ENCODE measurements at regions not wholly inside any gene's neighbourhood (a gene's known extent, or its start where the extent isn't known, plus 50 kb on each side); places are given as distances from the start of the nearest gene placed in this dataset.

DNA sequence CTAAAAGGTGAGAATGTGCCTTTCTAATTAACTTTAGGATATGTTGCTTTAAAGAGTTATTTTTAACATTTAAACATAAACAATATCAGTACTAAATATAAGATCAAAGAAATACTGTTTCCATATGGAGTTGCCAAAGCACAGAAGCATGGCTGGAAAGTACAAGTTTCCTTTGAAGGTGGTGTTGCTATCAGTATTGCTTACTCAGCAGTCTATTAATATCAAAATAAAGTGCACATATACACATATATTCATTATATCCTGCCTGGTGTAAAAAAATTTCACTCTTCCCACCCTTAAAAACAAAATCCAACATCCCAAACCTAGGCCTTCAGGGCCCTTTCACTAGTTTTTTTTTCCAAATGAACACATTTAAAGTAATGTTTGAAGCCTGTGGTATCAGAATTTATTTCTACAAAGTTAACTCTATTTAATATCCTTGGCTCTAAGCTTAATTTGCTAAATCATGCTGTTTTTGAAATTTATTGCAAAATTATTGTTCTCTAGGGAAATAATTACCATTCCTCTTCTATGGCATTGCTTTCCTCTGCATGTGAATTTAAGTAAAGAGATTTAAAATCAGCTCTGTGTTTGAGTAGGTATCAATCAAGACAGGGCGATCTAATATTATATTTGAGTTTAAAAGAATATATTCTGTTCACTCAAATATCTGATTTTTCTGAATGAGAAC, 192.7 kb upstream of the MEIS1 start:
- ChIA-PET POLR2A (no interaction called here), CTCF (no interaction called here)
- H3K4me3 ChIP-seq (ENCODE audit: low read depth, low read length) = no peak overlapping the region
- H3K9me3 ChIP-seq (ENCODE audit: control insufficient read depth, insufficient read depth, low read depth, low read length) = no peaks in the 10 kb centered on the region
- H3K4me1 ChIP-seq (ENCODE audit: control insufficient read depth, insufficient read depth, low read length) = no peaks in the 10 kb centered on the region
- TF ChIP-seq, protein P1, sequence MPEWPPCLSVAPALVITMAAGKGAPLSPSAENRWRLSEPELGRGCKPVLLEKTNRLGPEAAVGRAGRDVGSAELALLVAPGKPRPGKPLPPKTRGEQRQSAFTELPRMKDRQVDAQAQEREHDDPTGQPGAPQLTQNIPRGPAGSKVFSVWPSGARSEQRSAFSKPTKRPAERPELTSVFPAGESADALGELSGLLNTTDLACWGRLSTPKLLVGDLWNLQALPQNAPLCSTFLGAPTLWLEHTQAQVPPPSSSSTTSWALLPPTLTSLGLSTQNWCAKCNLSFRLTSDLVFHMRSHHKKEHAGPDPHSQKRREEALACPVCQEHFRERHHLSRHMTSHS (tag by site-specific recombination; IDR thresholded peaks at IDR 0.05) = no peak
- TF ChIP-seq ZNF140 (tag by site-specific recombination; IDR thresholded peaks at IDR 0.05) = no peak
- TF ChIP-seq KLF16 (tag by site-specific recombination; IDR thresholded peaks at IDR 0.05) = no peak
- TF ChIP-seq, protein P2, sequence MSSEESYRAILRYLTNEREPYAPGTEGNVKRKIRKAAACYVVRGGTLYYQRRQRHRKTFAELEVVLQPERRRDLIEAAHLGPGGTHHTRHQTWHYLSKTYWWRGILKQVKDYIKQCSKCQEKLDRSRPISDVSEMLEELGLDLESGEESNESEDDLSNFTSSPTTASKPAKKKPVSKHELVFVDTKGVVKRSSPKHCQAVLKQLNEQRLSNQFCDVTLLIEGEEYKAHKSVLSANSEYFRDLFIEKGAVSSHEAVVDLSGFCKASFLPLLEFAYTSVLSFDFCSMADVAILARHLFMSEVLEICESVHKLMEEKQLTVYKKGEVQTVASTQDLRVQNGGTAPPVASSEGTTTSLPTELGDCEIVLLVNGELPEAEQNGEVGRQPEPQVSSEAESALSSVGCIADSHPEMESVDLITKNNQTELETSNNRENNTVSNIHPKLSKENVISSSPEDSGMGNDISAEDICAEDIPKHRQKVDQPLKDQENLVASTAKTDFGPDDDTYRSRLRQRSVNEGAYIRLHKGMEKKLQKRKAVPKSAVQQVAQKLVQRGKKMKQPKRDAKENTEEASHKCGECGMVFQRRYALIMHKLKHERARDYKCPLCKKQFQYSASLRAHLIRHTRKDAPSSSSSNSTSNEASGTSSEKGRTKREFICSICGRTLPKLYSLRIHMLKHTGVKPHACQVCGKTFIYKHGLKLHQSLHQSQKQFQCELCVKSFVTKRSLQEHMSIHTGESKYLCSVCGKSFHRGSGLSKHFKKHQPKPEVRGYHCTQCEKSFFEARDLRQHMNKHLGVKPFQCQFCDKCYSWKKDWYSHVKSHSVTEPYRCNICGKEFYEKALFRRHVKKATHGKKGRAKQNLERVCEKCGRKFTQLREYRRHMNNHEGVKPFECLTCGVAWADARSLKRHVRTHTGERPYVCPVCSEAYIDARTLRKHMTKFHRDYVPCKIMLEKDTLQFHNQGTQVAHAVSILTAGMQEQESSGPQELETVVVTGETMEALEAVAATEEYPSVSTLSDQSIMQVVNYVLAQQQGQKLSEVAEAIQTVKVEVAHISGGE (tag by site-specific recombination; conservative IDR thresholded peaks at IDR 0.05; ENCODE audit: low read depth) = no peak
- no peak for TF ChIP-seq SETDB1 (IDR thresholded peaks at IDR 0.05; ENCODE audit: insufficient read length, low read length)
- TF ChIP-seq, protein P3, sequence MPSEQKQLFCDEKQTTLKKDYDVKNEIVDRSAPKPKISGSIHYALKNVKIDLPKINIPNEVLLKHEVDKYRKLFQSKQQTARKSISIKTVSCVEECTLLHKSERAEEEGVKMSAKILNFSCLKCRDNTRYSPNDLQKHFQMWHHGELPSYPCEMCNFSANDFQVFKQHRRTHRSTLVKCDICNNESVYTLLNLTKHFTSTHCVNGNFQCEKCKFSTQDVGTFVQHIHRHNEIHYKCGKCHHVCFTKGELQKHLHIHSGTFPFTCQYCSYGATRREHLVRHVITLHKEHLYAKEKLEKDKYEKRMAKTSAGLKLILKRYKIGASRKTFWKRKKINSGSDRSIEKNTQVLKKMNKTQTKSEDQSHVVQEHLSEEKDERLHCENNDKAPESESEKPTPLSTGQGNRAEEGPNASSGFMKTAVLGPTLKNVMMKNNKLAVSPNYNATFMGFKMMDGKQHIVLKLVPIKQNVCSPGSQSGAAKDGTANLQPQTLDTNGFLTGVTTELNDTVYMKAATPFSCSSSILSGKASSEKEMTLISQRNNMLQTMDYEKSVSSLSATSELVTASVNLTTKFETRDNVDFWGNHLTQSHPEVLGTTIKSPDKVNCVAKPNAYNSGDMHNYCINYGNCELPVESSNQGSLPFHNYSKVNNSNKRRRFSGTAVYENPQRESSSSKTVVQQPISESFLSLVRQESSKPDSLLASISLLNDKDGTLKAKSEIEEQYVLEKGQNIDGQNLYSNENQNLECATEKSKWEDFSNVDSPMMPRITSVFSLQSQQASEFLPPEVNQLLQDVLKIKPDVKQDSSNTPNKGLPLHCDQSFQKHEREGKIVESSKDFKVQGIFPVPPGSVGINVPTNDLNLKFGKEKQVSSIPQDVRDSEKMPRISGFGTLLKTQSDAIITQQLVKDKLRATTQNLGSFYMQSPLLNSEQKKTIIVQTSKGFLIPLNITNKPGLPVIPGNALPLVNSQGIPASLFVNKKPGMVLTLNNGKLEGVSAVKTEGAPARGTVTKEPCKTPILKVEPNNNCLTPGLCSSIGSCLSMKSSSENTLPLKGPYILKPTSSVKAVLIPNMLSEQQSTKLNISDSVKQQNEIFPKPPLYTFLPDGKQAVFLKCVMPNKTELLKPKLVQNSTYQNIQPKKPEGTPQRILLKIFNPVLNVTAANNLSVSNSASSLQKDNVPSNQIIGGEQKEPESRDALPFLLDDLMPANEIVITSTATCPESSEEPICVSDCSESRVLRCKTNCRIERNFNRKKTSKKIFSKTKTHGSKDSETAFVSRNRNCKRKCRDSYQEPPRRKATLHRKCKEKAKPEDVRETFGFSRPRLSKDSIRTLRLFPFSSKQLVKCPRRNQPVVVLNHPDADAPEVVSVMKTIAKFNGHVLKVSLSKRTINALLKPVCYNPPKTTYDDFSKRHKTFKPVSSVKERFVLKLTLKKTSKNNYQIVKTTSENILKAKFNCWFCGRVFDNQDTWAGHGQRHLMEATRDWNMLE (tag by site-specific recombination; conservative IDR thresholded peaks at IDR 0.05; ENCODE audit: low read depth) = no peak
- no peak for TF ChIP-seq ZNF133 (tag by site-specific recombination; IDR thresholded peaks at IDR 0.05)
- no peaks in the 10 kb centered on the region for H3K36me3 ChIP-seq (ENCODE audit: control insufficient read depth in 2 of 2, insufficient read depth in 1 of 2, low read length in 2 of 2)
- no peak overlapping the region for H3K27ac ChIP-seq (ENCODE audit: extremely low read depth, low read depth, low read length)

DNA sequence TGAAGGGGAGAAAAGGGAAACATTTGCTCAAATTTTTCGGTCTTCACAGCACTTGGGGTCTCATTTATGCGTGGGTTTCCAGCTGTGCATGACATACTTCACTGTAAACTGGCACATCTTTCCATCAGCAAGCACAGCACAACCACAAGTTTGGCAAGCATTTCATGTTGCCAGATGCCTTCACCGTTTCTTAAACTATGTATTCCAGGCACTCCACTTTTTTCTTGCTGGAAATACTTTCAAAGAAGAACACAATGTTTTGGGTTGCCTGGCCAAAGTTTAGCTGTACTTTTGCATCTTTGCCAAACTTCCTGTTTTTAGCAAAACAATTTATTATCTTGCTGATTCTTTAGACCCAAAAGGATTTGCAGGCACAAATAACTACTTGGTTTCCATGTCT, 194.6 kb upstream of the MEIS1 start:
- Histone ChIP-seq H3K36me3 (ENCODE audit: control insufficient read depth in 2 of 2, insufficient read depth in 1 of 2, low read length in 2 of 2) (no peaks in the 10 kb centered on the region), H3K4me3 (ENCODE audit: low read depth, low read length) (no peak overlapping the region), H3K27ac (ENCODE audit: extremely low read depth, low read depth, low read length) (no peak overlapping the region), H3K4me1 (ENCODE audit: control insufficient read depth, insufficient read depth, low read length) (no peaks in the 10 kb centered on the region), H3K9me3 (ENCODE audit: control insufficient read depth, insufficient read depth, low read depth, low read length) (no peaks in the 10 kb centered on the region)
- ChIA-PET POLR2A (no interaction called here), CTCF (interaction anchor here (0.6 kb wide), 1 partner anchor 67 kb away, joined by 4 read pairs; no protein-coding TSS in a partner anchor)
- TF ChIP-seq, protein P4, sequence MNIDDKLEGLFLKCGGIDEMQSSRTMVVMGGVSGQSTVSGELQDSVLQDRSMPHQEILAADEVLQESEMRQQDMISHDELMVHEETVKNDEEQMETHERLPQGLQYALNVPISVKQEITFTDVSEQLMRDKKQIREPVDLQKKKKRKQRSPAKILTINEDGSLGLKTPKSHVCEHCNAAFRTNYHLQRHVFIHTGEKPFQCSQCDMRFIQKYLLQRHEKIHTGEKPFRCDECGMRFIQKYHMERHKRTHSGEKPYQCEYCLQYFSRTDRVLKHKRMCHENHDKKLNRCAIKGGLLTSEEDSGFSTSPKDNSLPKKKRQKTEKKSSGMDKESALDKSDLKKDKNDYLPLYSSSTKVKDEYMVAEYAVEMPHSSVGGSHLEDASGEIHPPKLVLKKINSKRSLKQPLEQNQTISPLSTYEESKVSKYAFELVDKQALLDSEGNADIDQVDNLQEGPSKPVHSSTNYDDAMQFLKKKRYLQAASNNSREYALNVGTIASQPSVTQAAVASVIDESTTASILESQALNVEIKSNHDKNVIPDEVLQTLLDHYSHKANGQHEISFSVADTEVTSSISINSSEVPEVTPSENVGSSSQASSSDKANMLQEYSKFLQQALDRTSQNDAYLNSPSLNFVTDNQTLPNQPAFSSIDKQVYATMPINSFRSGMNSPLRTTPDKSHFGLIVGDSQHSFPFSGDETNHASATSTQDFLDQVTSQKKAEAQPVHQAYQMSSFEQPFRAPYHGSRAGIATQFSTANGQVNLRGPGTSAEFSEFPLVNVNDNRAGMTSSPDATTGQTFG (tag by site-specific recombination; IDR thresholded peaks at IDR 0.05; ENCODE audit: borderline replicate concordance) = no peak
- no peak for TF ChIP-seq ZNF239 (tag by site-specific recombination; IDR thresholded peaks at IDR 0.05)
